Naive B cell (primary cell): ENCODE measurements at regions not wholly inside any gene's neighbourhood (a gene's known extent, or its start where the extent isn't known, plus 50 kb on each side); places are given as distances from the start of the nearest gene placed in this dataset.

ENCODE experiments used
- ATAC-seq, 2 donors: fragments of 150-1000 bp; cut with Tn5 transposase; 2 replicates each; pipeline ENCODE4 v1.10.0; 2021; ENCODE audit warnings: low read depth in 2 of 2, mild to moderate bottlenecking in 2 of 2, moderate library complexity in 2 of 2
- DNase-seq: peaks from one replicate; pipeline ENCODE4 v3.0.0; 2022
- H3K27ac Mint-ChIP-seq, 6 donors: one replicate each; pipeline ENCODE4 v1.8.0; 2020 to 2022; ENCODE audit warnings: mild to moderate bottlenecking in 6 of 6, mixed read lengths in 6 of 6, moderate library complexity in 5 of 6, inconsistent platforms in 2 of 6
- H3K27me3 Mint-ChIP-seq, 3 donors: one replicate each; pipeline ENCODE4 v1.8.0; 2021 to 2022; ENCODE audit warnings: mixed read lengths in 3 of 3, mild to moderate bottlenecking in 1 of 3
- H3K36me3 Mint-ChIP-seq, 2 donors: one replicate each; pipeline ENCODE4 v1.8.0; 2020 to 2022; ENCODE audit warnings: mixed read lengths in 2 of 2, inconsistent platforms in 1 of 2, mild to moderate bottlenecking in 1 of 2
- H3K4me1 Mint-ChIP-seq, 3 donors: one replicate each; pipeline ENCODE4 v1.8.0; 2020 to 2022; ENCODE audit warnings: mixed read lengths in 3 of 3, inconsistent platforms in 1 of 3, mild to moderate bottlenecking in 1 of 3, moderate library complexity in 1 of 3
- H3K4me3 Mint-ChIP-seq, 8 donors: one replicate each; pipeline ENCODE4 v1.8.0; 2020 to 2022; ENCODE audit warnings: mild to moderate bottlenecking in 8 of 8, mixed read lengths in 8 of 8, moderate library complexity in 8 of 8, inconsistent platforms in 2 of 8
- H3K9me3 Mint-ChIP-seq, 7 donors: one replicate each; pipeline ENCODE4 v1.8.0; 2020 to 2022; ENCODE audit warnings: mixed read lengths in 7 of 7, mild to moderate bottlenecking in 5 of 7, inconsistent platforms in 2 of 7, moderate library complexity in 1 of 7

- Mint-ChIP-seq H3K36me3 (no peaks in the 10 kb centered on the region), H3K27me3 (peaks cover 6 to 13% (median 12%) of the 10 kb centered on the region in 3 donors), H3K9me3 (peaks cover 0 to 7% (median 2%) of the 10 kb centered on the region in 7 donors), H3K4me1 (no peaks in the 10 kb centered on the region), H3K27ac (peak overlapping the region in 1 of 6 donors; percentile 13), H3K4me3 (no peak overlapping the region)
- ATAC-seq (no peak), DNase-seq (no peak)
Measured at GRCh38 chr20:52749938-52750337, 222.2 kb upstream of the TSHZ2 start.

DNA sequence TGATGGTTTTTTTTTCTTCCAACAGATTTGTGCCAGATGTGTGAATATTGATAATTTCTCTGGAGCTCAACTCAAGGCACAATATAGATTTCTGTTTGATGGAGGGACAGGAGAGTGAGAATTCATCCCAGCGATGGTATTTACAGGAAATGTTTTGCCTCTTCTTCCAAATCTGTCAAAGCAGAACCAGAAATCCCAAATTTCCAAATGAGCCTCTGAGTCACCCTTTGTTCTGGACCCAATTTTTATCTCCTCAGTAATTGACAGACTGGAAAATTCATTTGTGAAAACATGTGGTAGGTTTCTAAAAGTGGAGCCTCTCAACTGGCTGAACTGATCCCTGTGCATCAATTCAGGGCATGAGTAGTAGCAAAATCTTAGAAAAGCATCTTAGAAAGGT lies 223.2 kb upstream of the TSHZ2 start:
- no peak for DNase-seq
- peaks cover 10 to 15% (median 12%) of the 10 kb centered on the region in 3 donors for H3K27me3 Mint-ChIP-seq
- no peak overlapping the region for H3K27ac Mint-ChIP-seq
- H3K36me3 Mint-ChIP-seq = no peaks in the 10 kb centered on the region
- no peak overlapping the region for H3K4me3 Mint-ChIP-seq
- no peak for ATAC-seq
- peaks cover 0 to 1% (median 0%) of the 10 kb centered on the region in 7 donors for H3K9me3 Mint-ChIP-seq
- no peaks in the 10 kb centered on the region for H3K4me1 Mint-ChIP-seq

DNA sequence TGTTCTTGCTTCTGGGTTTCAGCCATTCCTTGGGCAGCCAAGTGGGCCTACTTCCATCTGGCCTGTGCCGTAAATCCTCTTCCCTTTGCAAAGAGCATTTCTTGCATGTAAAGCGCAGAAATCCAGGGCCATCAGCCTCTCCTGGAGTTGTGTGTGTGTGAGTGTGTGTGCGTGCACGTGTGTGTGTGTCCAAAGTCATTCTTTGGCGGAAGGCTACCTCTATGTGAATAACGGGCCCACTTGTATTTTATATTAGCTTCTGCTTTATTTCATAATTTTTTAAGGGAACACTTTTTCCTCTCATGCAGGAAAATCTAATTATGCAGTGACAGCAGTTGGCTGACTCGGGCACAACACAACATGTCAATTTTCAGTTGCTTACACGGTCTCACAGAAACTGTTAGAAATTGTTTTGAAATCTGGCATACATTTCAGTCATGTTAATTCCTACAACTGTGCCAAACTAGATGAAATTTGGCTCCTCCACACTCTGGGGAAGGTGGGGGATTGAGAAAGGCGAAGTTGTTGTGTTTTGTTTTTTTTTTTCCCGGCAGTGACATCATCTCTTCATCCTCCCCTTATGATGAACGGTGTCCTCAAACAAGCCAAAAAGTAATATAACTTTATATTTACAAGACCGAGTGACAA lies 223.7 kb upstream of the TSHZ2 start:
- H3K27ac Mint-ChIP-seq = no peak overlapping the region
- ATAC-seq (no peak), DNase-seq (no peak)
- H3K36me3 Mint-ChIP-seq = no peaks in the 10 kb centered on the region
- H3K4me3 Mint-ChIP-seq = no peak overlapping the region
- H3K4me1 Mint-ChIP-seq = no peaks in the 10 kb centered on the region
- peaks cover 10 to 21% (median 17%) of the 10 kb centered on the region in 3 donors for H3K27me3 Mint-ChIP-seq
- peaks cover 0 to 1% (median 0%) of the 10 kb centered on the region in 7 donors for H3K9me3 Mint-ChIP-seq

GRCh38 chr20:52747845-52748284 lies 224.3 kb upstream of the TSHZ2 start:
- Mint-ChIP-seq H3K4me1 (no peaks in the 10 kb centered on the region), H3K27ac (no peak overlapping the region), H3K4me3 (no peak overlapping the region), H3K36me3 (no peaks in the 10 kb centered on the region), H3K27me3 (peaks cover 10 to 23% (median 18%) of the 10 kb centered on the region in 3 donors), H3K9me3 (peaks cover 0 to 1% (median 0%) of the 10 kb centered on the region in 7 donors)
- DNase-seq (no peak), ATAC-seq (no peak)

DNA sequence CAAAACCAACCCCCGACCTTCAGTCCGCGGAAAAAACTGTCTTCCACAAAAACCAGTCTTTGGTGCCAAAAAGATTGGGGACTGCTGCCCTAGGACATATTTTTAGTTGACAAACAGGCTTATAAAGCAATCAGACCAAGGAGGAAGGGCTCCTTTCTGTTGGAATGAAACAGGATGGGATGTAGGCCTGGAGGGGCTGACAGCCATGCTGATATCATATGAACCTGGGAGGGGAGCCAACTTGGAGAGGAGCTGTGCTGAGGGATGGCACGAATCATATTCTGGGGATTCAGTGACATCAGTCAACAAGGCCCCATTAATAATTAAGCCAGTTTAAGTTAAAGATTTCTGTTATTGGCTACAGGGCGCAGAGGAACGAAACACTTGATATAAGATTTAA lies 225.4 kb upstream of the TSHZ2 start:
- H3K27me3 Mint-ChIP-seq = peaks cover 10 to 23% (median 18%) of the 10 kb centered on the region in 3 donors
- H3K9me3 Mint-ChIP-seq = peaks cover 0 to 1% (median 0%) of the 10 kb centered on the region in 7 donors
- ATAC-seq = no peak
- no peaks in the 10 kb centered on the region for H3K4me1 Mint-ChIP-seq
- no peak overlapping the region for H3K4me3 Mint-ChIP-seq
- no peak for DNase-seq
- no peak overlapping the region for H3K27ac Mint-ChIP-seq
- no peaks in the 10 kb centered on the region for H3K36me3 Mint-ChIP-seq

DNA sequence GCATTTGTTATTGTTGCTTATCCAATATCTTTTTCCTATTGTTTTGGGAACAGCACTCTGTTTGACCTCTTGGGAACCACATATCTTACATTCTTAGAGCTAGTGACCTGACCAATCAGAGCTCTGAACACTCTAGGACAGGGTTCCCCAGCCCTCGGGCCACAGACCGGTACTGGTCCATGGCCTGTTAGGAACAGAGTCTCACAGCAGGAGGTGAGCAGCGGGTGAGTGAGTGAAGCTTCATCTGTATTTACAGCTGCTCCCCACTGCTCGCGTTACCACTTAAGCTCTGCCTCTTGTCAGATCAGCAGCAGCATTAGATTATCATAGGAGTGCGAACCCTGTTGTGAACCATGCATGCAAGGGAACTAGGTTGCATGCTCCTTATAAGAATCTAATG lies 226.0 kb upstream of the TSHZ2 start:
- H3K4me1 Mint-ChIP-seq = no peaks in the 10 kb centered on the region
- H3K4me3 Mint-ChIP-seq = no peak overlapping the region
- H3K9me3 Mint-ChIP-seq = peaks cover 0 to 1% (median 0%) of the 10 kb centered on the region in 7 donors
- H3K36me3 Mint-ChIP-seq = no peaks in the 10 kb centered on the region
- no peak overlapping the region for H3K27ac Mint-ChIP-seq
- DNase-seq (no peak), ATAC-seq (no peak)
- peaks cover 10 to 24% (median 16%) of the 10 kb centered on the region in 3 donors for H3K27me3 Mint-ChIP-seq

GRCh38 chr20:52744441-52744840 lies 227.7 kb upstream of the TSHZ2 start:
- Mint-ChIP-seq H3K27me3 (peaks cover 10 to 28% (median 12%) of the 10 kb centered on the region in 3 donors), H3K4me3 (no peak overlapping the region), H3K4me1 (no peaks in the 10 kb centered on the region), H3K36me3 (no peaks in the 10 kb centered on the region), H3K27ac (no peak overlapping the region), H3K9me3 (no peaks in the 10 kb centered on the region)
- ATAC-seq (no peak), DNase-seq (no peak)

- H3K36me3 Mint-ChIP-seq = no peaks in the 10 kb centered on the region
- peaks cover 0 to 5% (median 4%) of the 10 kb centered on the region in 3 donors for H3K27me3 Mint-ChIP-seq
- no peak overlapping the region for H3K4me3 Mint-ChIP-seq
- H3K9me3 Mint-ChIP-seq = no peaks in the 10 kb centered on the region
- ATAC-seq (no peak), DNase-seq (no peak)
- no peaks in the 10 kb centered on the region for H3K4me1 Mint-ChIP-seq
- no peak overlapping the region for H3K27ac Mint-ChIP-seq
Measured at GRCh38 chr20:52738081-52738480, 234.1 kb upstream of the TSHZ2 start.

- Mint-ChIP-seq H3K27me3 (peaks cover 0 to 5% (median 4%) of the 10 kb centered on the region in 3 donors), H3K9me3 (no peaks in the 10 kb centered on the region), H3K4me3 (no peak overlapping the region), H3K4me1 (no peaks in the 10 kb centered on the region), H3K36me3 (no peaks in the 10 kb centered on the region), H3K27ac (no peak overlapping the region)
- no peak for DNase-seq
- no peak for ATAC-seq
Measured at GRCh38 chr20:52736507-52736906, 235.7 kb upstream of the TSHZ2 start.

DNA sequence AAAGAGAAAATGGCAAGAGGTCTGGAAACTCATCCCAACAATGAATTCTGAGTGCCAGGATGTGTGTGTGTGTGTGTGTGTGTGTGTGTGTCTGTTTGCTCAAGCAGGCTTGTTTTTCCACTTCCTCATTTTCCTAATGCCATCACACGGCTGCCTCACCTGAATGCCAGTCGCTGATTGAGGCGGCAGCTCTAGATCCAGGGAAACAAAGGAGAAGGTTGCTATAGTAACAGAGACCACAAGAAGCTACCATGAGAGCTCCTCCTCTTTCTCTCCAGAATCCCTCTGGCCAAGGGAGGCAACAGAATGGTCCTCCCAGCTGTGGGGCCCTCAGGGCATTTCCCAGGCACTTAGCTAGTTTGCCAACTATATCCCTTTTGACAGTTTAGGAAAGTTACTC lies 241.1 kb upstream of the TSHZ2 start:
- no peak overlapping the region for H3K4me3 Mint-ChIP-seq

GRCh38 chr20:52727740-52728456 lies 244.3 kb upstream of the TSHZ2 start:
- peaks cover 0 to 15% (median 4%) of the 10 kb centered on the region in 7 donors for H3K9me3 Mint-ChIP-seq
- no peak overlapping the region for H3K27ac Mint-ChIP-seq
- DNase-seq (no peak), ATAC-seq (no peak)
- H3K4me3 Mint-ChIP-seq = peak overlapping the region in 1 of 8 donors; percentile 13
- peaks cover 0 to 7% (median 0%) of the 10 kb centered on the region in 3 donors for H3K27me3 Mint-ChIP-seq
- no peaks in the 10 kb centered on the region for H3K4me1 Mint-ChIP-seq
- no peaks in the 10 kb centered on the region for H3K36me3 Mint-ChIP-seq

More for the DNA sequence above, 241.1 kb upstream of the TSHZ2 start:
- Mint-ChIP-seq H3K36me3 (no peaks in the 10 kb centered on the region), H3K27ac (peak overlapping the region in 1 of 6 donors; percentile 8), H3K4me1 (no peaks in the 10 kb centered on the region), H3K27me3 (peaks cover 0 to 7% (median 0%) of the 10 kb centered on the region in 3 donors), H3K9me3 (peaks cover 0 to 15% (median 4%) of the 10 kb centered on the region in 7 donors)
- ATAC-seq (no peak), DNase-seq (no peak)

DNA sequence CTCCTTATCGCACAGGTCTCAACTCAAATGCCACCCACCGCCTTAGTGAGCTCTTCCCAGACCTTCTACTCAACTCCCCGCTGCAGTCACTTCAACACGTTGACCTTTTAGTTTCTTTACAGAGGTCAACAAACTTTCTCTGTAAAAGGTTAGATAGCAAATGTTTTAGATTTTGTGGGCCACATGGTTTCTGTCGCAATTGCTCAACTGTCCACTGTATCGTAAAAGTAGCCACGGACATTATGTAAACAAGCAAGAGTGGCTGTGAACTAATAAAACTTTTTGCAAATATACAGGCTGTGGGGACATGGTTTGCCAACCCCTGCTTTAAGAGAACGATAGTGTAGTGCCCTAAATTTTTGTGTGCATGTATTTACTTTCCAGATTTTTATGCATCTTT lies 247.6 kb upstream of the TSHZ2 start:
- Mint-ChIP-seq H3K27me3 (peaks cover 0 to 13% (median 0%) of the 10 kb centered on the region in 3 donors), H3K36me3 (no peaks in the 10 kb centered on the region), H3K27ac (no peak overlapping the region), H3K4me1 (no peaks in the 10 kb centered on the region), H3K9me3 (peaks cover 0 to 6% (median 1%) of the 10 kb centered on the region in 7 donors), H3K4me3 (no peak overlapping the region)
- ATAC-seq (no peak), DNase-seq (no peak)

- DNase-seq (no peak), ATAC-seq (no peak)
- peak overlapping the region in 1 of 6 donors; percentile 32 for H3K27ac Mint-ChIP-seq
- H3K4me3 Mint-ChIP-seq = no peak overlapping the region
- H3K36me3 Mint-ChIP-seq = no peaks in the 10 kb centered on the region
- H3K4me1 Mint-ChIP-seq = no peaks in the 10 kb centered on the region
- peaks cover 0 to 10% (median 0%) of the 10 kb centered on the region in 3 donors for H3K27me3 Mint-ChIP-seq
- peaks cover 0 to 3% (median 0%) of the 10 kb centered on the region in 7 donors for H3K9me3 Mint-ChIP-seq
Measured at GRCh38 chr20:52722926-52723688, 249.1 kb upstream of the TSHZ2 start.
